ENCODE measurements at regions not wholly inside any gene's neighbourhood (a gene's known extent, or its start where the extent isn't known, plus 50 kb on each side); places are given as distances from the start of the nearest gene placed in this dataset.

- WGBS (ENCODE audit: insufficient coverage, insufficient read length), result no CpG with 5 or more reads among the region's 6 CpGs
- Histone ChIP-seq H3K4me3 (ENCODE audit: low read length) (no peak overlapping the region), H3K36me3 (ENCODE audit: control insufficient read depth, insufficient read depth, low read length) (no peaks in the 10 kb centered on the region), H3K27ac (ENCODE audit: low read length) (no peak overlapping the region), H3K4me1 (ENCODE audit: control insufficient read depth, insufficient read depth, low read length) (no peaks in the 10 kb centered on the region), H3K9me3 (ENCODE audit: control insufficient read depth, insufficient read depth, low read length) (no peaks in the 10 kb centered on the region), H3K27me3 (ENCODE audit: control insufficient read depth, insufficient read depth, low read length) (no peaks in the 10 kb centered on the region)
- no peak for DNase-seq (ENCODE audit: low read depth, low spot score)
Observed at GRCh38 chr10:29830531-29831512, 196.1 kb upstream of the SVIL start.

GRCh38 chr10:29829776-29830175 is 195.0 kb upstream of the SVIL start:
- Histone ChIP-seq H3K27ac (ENCODE audit: low read length) (no peak overlapping the region), H3K4me1 (ENCODE audit: control insufficient read depth, insufficient read depth, low read length) (no peaks in the 10 kb centered on the region), H3K36me3 (ENCODE audit: control insufficient read depth, insufficient read depth, low read length) (no peaks in the 10 kb centered on the region), H3K27me3 (ENCODE audit: control insufficient read depth, insufficient read depth, low read length) (no peaks in the 10 kb centered on the region), H3K4me3 (ENCODE audit: low read length) (no peak overlapping the region), H3K9me3 (ENCODE audit: control insufficient read depth, insufficient read depth, low read length) (no peaks in the 10 kb centered on the region)
- no peak for DNase-seq (ENCODE audit: low read depth, low spot score)
- no CpG with 5 or more reads among the region's 2 CpGs for WGBS (ENCODE audit: insufficient coverage, insufficient read length)

- H3K4me1 ChIP-seq (ENCODE audit: control insufficient read depth, insufficient read depth, low read length), result no peaks in the 10 kb centered on the region
- no peak for DNase-seq (ENCODE audit: low read depth, low spot score)
- no CpG with 5 or more reads among the region's 3 CpGs for WGBS (ENCODE audit: insufficient coverage, insufficient read length)
- no peak overlapping the region for H3K4me3 ChIP-seq (ENCODE audit: low read length)
- H3K27ac ChIP-seq (ENCODE audit: low read length), result no peak overlapping the region
- H3K36me3 ChIP-seq (ENCODE audit: control insufficient read depth, insufficient read depth, low read length), result no peaks in the 10 kb centered on the region
- no peaks in the 10 kb centered on the region for H3K9me3 ChIP-seq (ENCODE audit: control insufficient read depth, insufficient read depth, low read length)
- no peaks in the 10 kb centered on the region for H3K27me3 ChIP-seq (ENCODE audit: control insufficient read depth, insufficient read depth, low read length)
Observed at GRCh38 chr10:29828956-29829355, 194.2 kb upstream of the SVIL start.

- Histone ChIP-seq H3K36me3 (ENCODE audit: control insufficient read depth, insufficient read depth, low read length) (no peaks in the 10 kb centered on the region), H3K4me1 (ENCODE audit: control insufficient read depth, insufficient read depth, low read length) (no peaks in the 10 kb centered on the region), H3K27me3 (ENCODE audit: control insufficient read depth, insufficient read depth, low read length) (no peaks in the 10 kb centered on the region), H3K9me3 (ENCODE audit: control insufficient read depth, insufficient read depth, low read length) (no peaks in the 10 kb centered on the region), H3K4me3 (ENCODE audit: low read length) (no peak overlapping the region), H3K27ac (ENCODE audit: low read length) (no peak overlapping the region)
- WGBS (ENCODE audit: insufficient coverage, insufficient read length), result no CpG with 5 or more reads among the region's 4 CpGs
- no peak for DNase-seq (ENCODE audit: low read depth, low spot score)
Observed at GRCh38 chr10:29828440-29828894, 193.7 kb upstream of the SVIL start.

- no CpG with 5 or more reads among the region's 7 CpGs for WGBS (ENCODE audit: insufficient coverage, insufficient read length)
Observed at GRCh38 chr10:29827512-29827911, 192.7 kb upstream of the SVIL start.

GRCh38 chr10:29826801-29827450 is 192.2 kb upstream of the SVIL start:
- WGBS (ENCODE audit: insufficient coverage, insufficient read length), result no CpG with 5 or more reads among the region's 5 CpGs
- no peaks in the 10 kb centered on the region for H3K9me3 ChIP-seq (ENCODE audit: control insufficient read depth, insufficient read depth, low read length)
- no peaks in the 10 kb centered on the region for H3K4me1 ChIP-seq (ENCODE audit: control insufficient read depth, insufficient read depth, low read length)
- H3K4me3 ChIP-seq (ENCODE audit: low read length), result no peak overlapping the region
- H3K27me3 ChIP-seq (ENCODE audit: control insufficient read depth, insufficient read depth, low read length), result no peaks in the 10 kb centered on the region
- no peaks in the 10 kb centered on the region for H3K36me3 ChIP-seq (ENCODE audit: control insufficient read depth, insufficient read depth, low read length)
- no peak overlapping the region for H3K27ac ChIP-seq (ENCODE audit: low read length)
- DNase-seq (ENCODE audit: low read depth, low spot score), result no peak

More at GRCh38 chr10:29827512-29827911, 192.7 kb upstream of the SVIL start:
- Histone ChIP-seq H3K27ac (ENCODE audit: low read length) (no peak overlapping the region), H3K36me3 (ENCODE audit: control insufficient read depth, insufficient read depth, low read length) (no peaks in the 10 kb centered on the region), H3K4me1 (ENCODE audit: control insufficient read depth, insufficient read depth, low read length) (no peaks in the 10 kb centered on the region), H3K9me3 (ENCODE audit: control insufficient read depth, insufficient read depth, low read length) (no peaks in the 10 kb centered on the region), H3K4me3 (ENCODE audit: low read length) (no peak overlapping the region), H3K27me3 (ENCODE audit: control insufficient read depth, insufficient read depth, low read length) (no peaks in the 10 kb centered on the region)
- DNase-seq (ENCODE audit: low read depth, low spot score), result no peak

- Histone ChIP-seq H3K27me3 (ENCODE audit: control insufficient read depth, insufficient read depth, low read length) (no peaks in the 10 kb centered on the region), H3K4me1 (ENCODE audit: control insufficient read depth, insufficient read depth, low read length) (no peaks in the 10 kb centered on the region), H3K4me3 (ENCODE audit: low read length) (no peak overlapping the region), H3K9me3 (ENCODE audit: control insufficient read depth, insufficient read depth, low read length) (no peaks in the 10 kb centered on the region), H3K27ac (ENCODE audit: low read length) (no peak overlapping the region), H3K36me3 (ENCODE audit: control insufficient read depth, insufficient read depth, low read length) (no peaks in the 10 kb centered on the region)
- WGBS (ENCODE audit: insufficient coverage, insufficient read length), result no CpG with 5 or more reads among the region's 5 CpGs
- no peak for DNase-seq (ENCODE audit: low read depth, low spot score)
Observed at GRCh38 chr10:29826221-29826620, 191.4 kb upstream of the SVIL start.

- WGBS (ENCODE audit: insufficient coverage, insufficient read length), result no CpG with 5 or more reads among the region's 7 CpGs
- DNase-seq (ENCODE audit: low read depth, low spot score), result no peak
- Histone ChIP-seq H3K9me3 (ENCODE audit: control insufficient read depth, insufficient read depth, low read length) (no peaks in the 10 kb centered on the region), H3K4me1 (ENCODE audit: control insufficient read depth, insufficient read depth, low read length) (no peaks in the 10 kb centered on the region), H3K4me3 (ENCODE audit: low read length) (no peak overlapping the region), H3K27me3 (ENCODE audit: control insufficient read depth, insufficient read depth, low read length) (no peaks in the 10 kb centered on the region), H3K27ac (ENCODE audit: low read length) (no peak overlapping the region), H3K36me3 (ENCODE audit: control insufficient read depth, insufficient read depth, low read length) (no peaks in the 10 kb centered on the region)
Observed at GRCh38 chr10:29823553-29824080, 188.8 kb upstream of the SVIL start.

- H3K4me1 ChIP-seq (ENCODE audit: control insufficient read depth, insufficient read depth, low read length), result no peaks in the 10 kb centered on the region
- H3K27me3 ChIP-seq (ENCODE audit: control insufficient read depth, insufficient read depth, low read length), result no peaks in the 10 kb centered on the region
- no CpG with 5 or more reads among the region's 14 CpGs for WGBS (ENCODE audit: insufficient coverage, insufficient read length)
- DNase-seq (ENCODE audit: low read depth, low spot score), result no peak
- H3K36me3 ChIP-seq (ENCODE audit: control insufficient read depth, insufficient read depth, low read length), result no peaks in the 10 kb centered on the region
- no peak overlapping the region for H3K4me3 ChIP-seq (ENCODE audit: low read length)
- H3K9me3 ChIP-seq (ENCODE audit: control insufficient read depth, insufficient read depth, low read length), result no peaks in the 10 kb centered on the region
- H3K27ac ChIP-seq (ENCODE audit: low read length), result no peak overlapping the region
Observed at GRCh38 chr10:29820890-29821461, 186.2 kb upstream of the SVIL start.

- Histone ChIP-seq H3K4me3 (ENCODE audit: low read length) (no peak overlapping the region), H3K9me3 (ENCODE audit: control insufficient read depth, insufficient read depth, low read length) (no peaks in the 10 kb centered on the region), H3K36me3 (ENCODE audit: control insufficient read depth, insufficient read depth, low read length) (no peaks in the 10 kb centered on the region), H3K4me1 (ENCODE audit: control insufficient read depth, insufficient read depth, low read length) (no peaks in the 10 kb centered on the region), H3K27ac (ENCODE audit: low read length) (no peak overlapping the region), H3K27me3 (ENCODE audit: control insufficient read depth, insufficient read depth, low read length) (no peaks in the 10 kb centered on the region)
- WGBS (ENCODE audit: insufficient coverage, insufficient read length), result 100% methylated on average over 7 of the region's 14 CpGs
- no peak for DNase-seq (ENCODE audit: low read depth, low spot score)
Observed at GRCh38 chr10:29816801-29817558, 182.2 kb upstream of the SVIL start.
